ENCODE measurements at regions not wholly inside any gene's neighbourhood (a gene's known extent, or its start where the extent isn't known, plus 50 kb on each side); places are given as distances from the start of the nearest gene placed in this dataset.
"Not testable (repeated sequence)": the region's sequence is repeated elsewhere in the genome, so short reads cannot be mapped to it uniquely, and the experiment has no call there.

DNA sequence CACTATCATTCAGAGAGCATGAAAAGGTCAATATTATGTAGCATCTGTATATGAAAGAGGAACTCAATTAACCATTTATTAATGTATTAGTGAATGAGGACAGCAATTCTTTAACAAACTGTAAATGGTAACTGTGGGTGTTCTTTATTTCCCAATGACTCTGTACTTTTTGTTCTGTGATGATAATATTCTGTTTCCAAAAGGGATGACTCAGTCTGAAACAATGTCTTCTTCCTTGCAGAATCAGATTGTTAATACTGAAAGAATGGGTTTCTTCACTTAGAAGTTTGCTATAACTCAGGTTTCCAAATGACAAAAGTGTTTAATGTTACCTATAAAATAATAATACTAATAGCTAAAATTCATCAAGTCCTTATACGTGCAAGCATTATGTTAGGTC lies 1518.7 kb upstream of the WWC1 start:
- no peak for DNase-seq (ENCODE audit: low read depth, low spot score)

DNA sequence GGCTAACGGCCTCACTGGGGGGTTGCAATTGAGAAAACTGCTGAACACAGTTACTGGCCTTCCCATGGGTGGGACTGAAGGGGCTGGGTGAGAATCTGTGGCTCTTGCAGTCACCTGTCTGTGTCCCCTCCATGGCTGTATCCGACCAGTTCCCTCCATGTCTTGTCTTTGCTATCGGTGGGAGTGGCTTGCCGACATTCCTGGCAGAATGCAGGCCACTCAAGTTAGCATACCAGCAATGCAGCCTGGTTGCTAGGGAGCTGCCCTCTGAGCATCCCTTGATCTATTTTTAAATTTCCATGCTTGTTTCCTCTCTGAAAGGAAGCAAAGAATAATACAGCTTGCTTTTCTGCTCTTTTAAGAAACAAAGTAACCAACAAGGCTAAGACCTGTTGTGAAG lies 1509.7 kb upstream of the WWC1 start:
- DNase-seq (ENCODE audit: low read depth, low spot score), result no peak

DNA sequence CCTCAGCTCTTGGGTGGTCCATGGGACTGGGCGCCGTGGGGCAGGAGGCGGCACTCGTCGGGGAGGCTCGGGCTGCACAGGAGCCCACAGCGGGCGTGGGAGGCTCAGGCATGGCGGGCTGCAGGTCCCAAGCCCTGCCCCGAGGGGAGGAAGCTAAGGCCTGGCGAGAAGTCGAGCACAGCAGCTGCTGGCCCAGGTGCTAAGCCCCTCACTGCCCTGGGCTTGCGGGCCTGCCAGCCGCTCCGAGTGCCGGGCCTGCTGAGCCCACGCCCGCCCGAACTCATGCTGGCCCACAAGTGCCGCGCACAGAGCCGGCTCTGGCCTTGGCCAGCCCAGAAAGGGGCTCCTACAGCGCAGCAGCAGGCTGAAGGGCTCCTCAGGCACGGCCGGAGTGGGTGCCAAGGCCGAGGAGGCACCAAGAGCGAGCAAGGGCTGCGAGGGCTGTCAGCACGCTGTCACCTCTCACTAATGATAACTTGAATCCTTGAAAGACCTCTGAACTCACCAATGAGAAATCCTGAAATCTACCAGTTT lies 1506.8 kb upstream of the WWC1 start:
- DNase-seq (ENCODE audit: low read depth, low spot score), result no peak

DNA sequence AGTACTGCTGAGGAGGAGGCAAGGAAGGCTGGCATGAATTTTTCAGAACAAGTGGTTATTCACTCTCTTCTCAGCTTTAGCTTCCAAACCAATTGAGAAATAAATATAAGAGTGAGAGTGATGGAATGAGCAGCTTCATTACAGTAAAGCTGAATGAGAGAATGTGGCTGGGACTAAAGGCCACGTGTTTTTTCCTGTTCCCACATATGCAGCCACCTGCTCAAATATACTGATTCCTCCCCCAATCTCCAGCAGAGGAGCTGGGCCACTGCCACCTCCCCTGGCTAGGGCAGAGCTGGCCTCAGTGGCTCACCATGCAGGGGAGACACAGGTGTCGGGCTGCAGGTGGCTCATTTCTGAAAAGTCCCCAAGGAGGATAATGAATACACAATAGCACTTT lies 1505.3 kb upstream of the WWC1 start:
- no peak for DNase-seq (ENCODE audit: low read depth, low spot score)

DNA sequence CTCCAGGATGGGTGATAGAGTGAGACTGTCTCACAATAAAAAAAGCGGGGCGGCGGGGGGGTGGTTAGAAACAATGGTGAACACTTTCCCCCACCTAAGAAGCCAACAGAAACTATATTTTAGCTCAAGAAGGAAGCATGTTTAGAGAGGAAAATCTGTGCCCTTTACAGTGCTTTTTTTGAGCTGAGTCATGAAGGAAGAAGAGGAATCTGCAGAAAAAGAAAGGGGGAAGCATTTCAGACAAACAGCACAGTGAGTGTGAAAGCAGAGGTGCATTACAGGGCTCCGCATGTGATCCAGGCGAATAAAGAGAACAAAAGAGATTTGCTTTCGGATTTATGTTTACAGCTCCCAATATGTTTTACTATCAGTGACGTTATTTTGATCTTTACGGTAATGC lies 1504.6 kb upstream of the WWC1 start:
- DNase-seq (ENCODE audit: low read depth, low spot score), result no peak

DNA sequence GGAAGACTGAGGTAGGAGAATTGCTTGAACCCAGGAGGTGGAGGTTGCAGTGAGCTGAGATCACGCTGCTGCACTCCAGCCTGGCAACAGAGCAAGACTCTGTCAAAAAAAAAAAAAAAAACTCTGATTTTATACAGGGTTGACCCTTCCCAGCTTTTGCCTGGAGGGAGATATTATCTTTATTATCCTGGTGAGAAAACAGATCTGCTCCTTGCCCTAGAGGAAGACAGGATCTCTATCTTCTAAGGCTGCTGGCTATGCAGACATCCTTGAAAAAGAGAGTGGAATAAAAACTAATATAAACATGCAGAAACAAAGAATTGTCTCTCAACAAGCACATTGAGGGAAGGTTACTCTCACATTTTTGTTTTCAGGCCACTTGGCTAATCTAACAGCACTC lies 1503.4 kb upstream of the WWC1 start:
- no peak for DNase-seq (ENCODE audit: low read depth, low spot score)

DNA sequence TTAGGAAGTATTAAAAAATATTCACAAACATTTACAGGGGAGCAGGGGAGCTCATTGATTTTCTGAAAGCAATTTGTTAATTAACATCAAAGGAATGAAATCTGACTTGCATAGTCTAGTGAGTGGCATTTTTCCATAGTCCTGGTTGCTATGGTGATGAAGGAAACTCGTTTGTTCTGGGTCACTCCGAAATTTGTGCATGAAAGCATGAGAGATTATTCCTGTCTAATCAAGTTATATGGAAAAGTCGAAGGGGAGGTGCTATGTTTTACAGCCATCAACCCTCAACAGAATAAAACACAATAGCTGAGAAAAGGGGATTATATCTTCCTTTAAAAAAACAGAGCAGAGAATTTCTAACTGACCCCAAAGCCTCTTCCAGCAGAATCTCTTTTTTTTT lies 1495.7 kb upstream of the WWC1 start:
- no peak for DNase-seq (ENCODE audit: low read depth, low spot score)

DNA sequence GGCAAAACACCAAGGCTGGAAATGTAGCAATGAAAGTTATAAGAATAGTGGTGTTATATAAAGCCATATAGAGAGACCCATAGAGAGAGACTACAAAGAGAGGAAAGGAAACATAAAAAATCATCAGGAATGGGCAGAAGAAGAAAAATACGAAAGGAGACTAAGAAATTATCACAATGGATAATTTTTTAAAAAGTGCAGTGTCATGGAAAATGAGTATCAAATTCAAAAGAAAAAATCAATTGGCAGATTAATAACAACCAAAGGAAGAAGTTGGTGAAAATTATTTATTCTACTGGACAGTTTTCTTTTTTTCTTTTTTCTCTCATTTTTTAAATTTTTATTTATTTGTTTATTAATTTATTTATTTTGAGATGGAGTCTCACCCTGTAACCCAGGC lies 1488.4 kb upstream of the WWC1 start:
- DNase-seq (ENCODE audit: low read depth, low spot score), result no peak

DNA sequence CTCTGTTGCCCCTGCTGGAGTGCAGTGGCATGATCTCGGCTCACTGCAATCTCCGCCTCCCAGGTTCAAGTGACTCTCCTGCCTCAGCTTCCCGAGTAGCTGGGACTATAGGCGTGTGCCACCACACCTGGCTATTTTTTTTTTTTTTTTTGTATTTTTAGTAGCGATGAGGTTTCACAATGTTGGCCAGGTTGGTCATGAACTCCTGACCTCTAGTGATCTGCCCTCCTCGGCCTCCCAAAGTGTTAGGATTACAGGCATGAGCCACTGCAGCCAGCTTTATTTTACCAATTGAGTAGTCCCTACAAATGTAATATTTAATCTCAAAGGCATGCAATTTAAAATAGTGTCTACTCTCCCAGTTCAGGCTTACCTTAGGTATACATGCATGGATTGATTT lies 1487.2 kb upstream of the WWC1 start:
- DNase-seq (ENCODE audit: low read depth, low spot score), result not testable (repeated sequence)

DNA sequence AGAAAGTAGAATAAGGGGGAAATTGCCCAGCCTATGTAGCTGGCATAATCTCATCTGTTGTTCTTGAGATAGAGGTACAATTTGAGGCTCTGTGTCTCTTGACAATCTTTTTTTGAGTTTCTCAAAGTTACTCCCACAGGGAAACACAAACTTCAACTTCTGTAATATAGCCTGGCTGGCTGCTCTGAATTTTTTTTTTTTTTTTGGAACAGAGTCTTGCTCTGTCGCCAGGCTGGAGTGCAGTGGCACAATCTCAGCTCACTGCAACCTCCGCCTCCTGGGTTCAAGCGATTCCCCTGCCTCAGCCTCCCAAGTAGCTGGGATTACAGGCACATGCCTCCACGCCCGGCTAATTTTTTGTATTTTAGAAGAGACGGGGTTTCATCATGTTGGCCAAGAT lies 1486.8 kb upstream of the WWC1 start:
- not testable (repeated sequence) for DNase-seq (ENCODE audit: low read depth, low spot score)

DNA sequence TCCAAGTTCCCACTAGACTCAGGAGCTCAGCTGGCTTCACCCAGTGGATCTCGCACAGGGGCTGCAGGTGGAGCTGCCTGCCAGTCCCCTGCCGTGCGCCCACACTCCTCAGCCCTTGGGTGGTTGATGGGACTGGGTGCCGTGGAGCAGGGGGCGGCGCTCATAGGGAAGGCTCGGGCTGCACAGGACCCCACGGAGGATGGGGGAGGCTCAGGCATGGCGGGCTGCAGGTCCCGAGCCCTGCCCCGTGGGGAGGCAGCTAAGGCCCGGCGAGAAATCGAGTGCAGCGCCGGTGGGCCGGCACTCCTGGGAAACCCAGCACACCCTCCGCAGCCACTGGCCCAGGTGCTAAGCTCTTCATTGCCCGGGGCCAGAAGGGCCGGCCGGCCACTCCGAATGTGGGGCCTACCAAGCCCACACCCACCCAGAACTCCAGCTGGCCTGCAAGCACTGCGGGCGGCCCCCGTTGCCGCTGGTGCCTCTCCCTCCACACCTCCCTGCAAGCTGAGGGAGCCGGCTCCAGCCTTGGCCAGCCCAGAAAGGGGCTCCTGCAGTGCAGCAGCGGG lies 1481.3 kb upstream of the WWC1 start:
- DNase-seq (ENCODE audit: low read depth, low spot score), result not testable (repeated sequence)

DNA sequence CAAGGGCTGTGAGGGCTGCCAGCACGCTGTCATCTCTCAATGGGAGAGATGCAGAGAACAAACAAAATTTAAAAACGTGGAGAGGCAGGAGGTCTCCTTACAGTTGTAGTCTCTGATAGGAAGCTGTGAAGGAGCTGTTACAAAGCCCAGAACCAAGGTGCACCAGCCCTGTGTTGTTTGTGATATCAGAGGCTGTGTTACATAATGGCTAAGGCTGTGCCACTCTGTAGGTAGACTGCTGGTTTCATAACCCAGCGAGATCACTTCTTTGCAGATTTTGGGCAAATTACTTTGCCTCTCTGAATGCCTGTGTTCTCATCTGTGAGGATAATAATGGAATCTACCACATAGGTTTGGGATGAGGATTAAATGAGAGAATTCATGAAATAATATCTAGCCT lies 1480.7 kb upstream of the WWC1 start:
- no peak for DNase-seq (ENCODE audit: low read depth, low spot score)

DNA sequence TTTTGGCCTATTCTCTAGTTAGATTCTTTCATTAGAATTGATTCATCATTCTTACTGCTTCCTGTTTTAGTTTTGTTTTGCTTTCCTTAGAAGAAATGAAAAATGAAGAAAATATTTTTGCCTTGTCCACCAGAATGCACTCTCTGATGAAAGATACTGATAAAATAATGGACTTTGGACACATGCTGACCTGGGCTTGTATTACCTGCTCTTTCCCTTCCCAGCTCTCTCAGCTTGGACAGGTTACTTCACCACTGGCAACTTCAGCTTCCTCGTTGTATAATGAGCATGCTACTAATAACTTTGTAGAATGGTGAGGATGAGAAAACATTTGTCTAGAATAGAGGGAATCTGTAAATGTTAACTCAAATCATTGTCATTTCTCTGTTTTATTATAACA lies 1468.1 kb upstream of the WWC1 start:
- DNase-seq (ENCODE audit: low read depth, low spot score), result no peak

DNA sequence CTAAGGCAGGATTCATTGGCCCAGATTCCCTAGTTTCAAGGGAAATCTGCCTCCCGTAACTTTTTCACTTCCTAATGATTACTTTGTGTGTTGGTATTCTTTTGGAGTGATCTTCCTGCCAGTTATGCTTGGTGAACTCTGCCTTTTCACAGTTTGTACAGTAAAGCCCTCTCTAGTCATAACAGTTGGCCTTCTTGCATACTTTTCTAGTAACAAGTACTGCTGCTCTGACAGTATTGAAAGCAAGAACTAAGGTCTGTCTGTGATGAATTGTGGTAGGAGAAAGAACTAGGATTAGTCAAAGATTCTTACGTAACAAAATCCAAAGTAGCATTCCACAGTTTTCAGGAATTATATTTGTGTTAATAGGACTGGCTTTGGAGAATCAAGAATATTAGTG lies 1457.2 kb upstream of the WWC1 start:
- no peak for DNase-seq (ENCODE audit: low read depth, low spot score)

DNA sequence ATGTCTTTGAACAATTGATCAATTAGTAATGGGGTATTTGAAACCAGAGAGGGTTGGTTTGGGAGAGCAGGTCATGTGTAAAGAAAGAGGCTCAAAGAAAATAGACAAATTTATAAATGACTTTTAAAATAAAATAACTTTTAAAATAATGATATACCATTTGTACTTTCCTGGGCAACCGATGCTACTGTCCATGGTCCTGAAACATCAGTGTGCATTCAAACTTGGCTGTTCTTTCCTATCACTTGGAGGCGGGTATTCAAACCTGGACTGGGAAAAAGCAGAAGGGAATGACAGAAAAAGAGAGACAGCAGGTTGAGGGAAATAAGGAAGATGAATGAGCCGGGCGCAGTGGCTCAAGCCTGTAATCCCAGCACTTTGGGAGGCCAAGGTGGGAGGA lies 1446.4 kb upstream of the WWC1 start:
- DNase-seq (ENCODE audit: low read depth, low spot score), result no peak

DNA sequence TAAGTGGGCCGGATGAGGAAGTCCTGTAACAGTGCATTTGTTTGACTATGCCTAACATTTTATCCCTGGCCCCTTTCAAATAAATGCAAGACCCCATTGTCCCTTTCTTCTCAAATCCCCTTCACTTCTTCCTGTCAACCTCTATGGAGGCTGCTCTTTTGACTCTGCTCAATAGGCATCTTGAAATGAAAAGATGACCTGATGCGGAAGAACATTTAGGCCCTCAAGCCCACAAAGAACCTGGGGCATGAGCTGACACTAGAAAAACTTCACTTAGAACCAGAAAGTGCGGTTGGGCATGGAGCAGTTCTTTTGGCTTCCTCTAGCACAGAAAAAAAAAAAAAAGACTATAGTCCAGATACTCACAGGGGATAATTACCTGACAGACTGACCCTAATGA lies 1434.7 kb upstream of the WWC1 start:
- no peak for DNase-seq (ENCODE audit: low read depth, low spot score)

DNA sequence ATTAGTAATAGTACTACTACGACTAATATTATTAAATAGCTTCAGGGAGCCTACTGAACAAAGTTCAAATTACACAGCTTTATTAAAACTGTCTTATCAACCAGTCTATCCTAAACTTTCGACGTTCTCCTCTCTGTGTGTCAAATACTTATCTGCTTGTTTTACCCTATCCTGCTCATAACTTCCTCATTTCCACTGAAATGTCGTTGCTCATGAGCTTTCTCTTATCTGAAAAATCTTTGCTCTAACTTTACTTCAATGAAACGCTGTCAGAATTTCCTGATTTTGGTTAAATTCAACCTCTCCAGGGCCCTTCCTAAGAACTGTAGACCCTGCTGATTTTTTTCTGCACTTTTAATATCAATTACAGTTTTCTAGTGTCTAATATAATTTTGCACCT lies 1431.0 kb upstream of the WWC1 start:
- DNase-seq (ENCODE audit: low read depth, low spot score), result no peak

DNA sequence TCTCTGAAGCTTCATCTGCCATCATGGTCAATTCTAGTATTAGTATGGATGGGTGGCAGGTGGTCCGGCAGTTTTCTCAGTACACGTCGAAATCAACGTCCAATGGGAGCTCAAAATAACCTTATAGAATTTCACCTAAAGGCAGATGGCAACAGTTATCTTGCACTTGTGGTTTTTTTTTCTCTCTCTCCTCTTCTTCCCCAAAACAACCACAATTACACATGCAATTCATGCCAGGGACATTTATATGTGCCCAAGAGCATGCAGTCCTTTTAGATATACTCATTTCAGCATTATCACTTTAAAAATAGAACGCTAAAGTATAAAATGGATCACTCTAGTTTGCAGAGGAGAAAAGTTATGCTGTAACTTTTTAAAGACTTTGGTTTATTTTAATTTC lies 1428.9 kb upstream of the WWC1 start:
- no peak for DNase-seq (ENCODE audit: low read depth, low spot score)

DNA sequence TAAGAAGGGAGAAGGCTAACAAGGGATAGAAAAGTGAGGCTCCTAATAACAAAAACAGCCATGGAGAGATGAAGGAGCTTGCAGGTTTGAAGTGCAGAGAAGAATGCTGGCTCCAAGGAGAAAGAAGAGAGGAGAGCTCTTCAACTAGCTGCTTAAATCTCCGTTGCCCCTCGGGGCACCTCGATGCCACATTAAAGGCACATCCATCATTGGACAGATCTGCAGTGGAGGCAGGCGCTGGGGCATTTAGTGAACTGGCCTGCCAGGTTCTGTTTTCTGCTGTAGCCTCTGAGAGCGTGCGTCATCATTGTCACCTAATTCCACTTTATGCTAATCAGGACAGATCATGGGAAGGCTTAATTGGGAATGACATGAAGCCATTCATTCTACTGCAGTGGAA lies 1426.2 kb upstream of the WWC1 start:
- DNase-seq (ENCODE audit: low read depth, low spot score), result no peak

DNA sequence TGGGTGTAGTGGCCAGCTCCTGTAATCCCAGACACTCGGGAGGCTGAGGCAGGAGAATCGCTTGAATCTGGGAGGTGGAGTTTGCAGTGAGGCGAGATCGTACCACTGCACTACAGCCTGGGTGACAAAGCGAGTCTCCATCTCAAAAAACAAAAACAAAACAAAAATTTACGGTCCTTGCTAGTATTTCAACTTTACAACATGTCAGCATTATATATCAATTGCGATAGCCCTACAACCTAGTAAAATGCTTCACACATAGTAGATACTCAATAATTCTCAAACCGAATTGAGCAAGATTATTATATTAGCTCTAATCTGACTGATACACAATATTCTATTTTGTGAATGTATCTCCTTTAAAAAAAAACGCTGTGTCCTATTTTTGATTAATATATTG lies 1411.0 kb upstream of the WWC1 start:
- DNase-seq (ENCODE audit: low read depth, low spot score), result no peak

DNA sequence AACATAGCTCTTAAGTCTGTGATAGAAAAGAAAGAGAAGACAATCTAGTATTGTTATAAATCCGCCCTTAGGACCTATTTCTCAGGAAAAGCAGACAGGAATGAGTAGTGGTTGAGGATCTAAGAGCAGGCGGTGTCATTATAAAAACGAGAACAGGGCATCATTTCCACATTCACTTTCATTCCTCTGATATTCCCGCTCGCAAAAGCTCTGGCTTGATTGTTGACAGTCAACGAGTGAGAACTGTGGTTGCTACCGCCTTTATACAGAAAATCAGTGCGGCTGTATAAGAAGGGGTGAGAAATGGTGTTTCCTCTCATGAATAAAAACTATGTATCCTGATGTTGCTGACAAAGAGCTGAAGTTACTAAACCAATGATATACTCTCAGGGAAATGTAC lies 1409.6 kb upstream of the WWC1 start:
- no peak for DNase-seq (ENCODE audit: low read depth, low spot score)

DNA sequence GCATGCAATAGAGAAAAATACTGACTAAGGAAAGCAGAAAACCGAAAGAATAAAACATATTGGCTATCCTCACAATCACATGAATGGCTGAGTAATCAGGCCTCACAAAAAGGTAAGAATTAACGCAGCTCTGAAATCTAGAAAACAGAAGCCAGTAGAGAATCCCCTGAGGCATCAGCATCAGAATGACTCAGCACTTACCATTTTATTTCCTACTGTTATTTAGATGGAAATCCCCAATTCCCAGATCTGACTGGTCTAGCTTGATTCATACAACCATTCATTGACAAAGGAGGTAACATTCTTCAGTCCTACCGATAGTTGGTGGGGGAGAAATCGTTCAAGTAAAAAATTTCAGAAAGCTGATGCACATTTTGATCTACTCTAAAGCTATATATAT lies 1408.4 kb upstream of the WWC1 start:
- no peak for DNase-seq (ENCODE audit: low read depth, low spot score)

DNA sequence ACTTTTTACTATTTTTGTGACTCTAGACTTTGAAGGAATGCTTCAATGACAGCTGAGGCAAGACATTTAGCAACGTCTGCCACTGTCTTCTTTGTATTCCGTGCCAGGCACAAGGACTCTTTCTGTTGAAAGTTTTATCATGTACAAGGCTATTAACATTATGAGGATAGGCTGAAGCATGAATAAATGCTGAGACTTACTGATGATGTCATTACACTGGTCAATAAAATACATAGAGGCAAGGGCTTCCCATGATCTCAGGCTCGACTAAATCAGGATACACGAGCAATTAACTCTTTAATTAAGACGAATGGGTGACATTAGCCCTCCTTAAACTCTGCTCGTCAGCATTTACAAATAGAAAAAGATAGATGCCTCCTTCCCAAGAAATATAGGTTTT lies 1393.3 kb upstream of the WWC1 start:
- DNase-seq (ENCODE audit: low read depth, low spot score), result no peak

DNA sequence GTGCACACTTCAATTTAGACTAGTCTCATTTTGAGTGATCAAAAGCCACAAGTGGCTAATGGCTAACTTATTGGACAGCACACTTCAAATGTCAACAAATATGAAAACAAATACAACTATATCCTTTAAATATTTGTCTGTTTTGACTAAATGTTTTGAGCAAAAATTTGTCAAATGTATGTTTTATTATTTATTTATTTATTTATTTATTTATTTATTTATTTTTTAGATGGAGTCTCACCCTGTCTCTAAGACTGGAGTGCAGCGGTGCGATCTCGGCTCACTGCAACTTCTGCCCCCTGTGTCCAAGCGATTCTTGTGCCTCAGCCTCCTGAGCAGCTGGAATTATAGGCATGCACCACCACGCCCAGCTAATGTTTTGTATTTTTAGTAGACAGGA lies 1392.1 kb upstream of the WWC1 start:
- DNase-seq (ENCODE audit: low read depth, low spot score), result no peak

Data from pulmonary artery endothelial cell (primary cell).